Fibroblast of villous mesenchyme (primary cell): ENCODE measurements at regions not wholly inside any gene's neighbourhood (a gene's known extent, or its start where the extent isn't known, plus 50 kb on each side); places are given as distances from the start of the nearest gene placed in this dataset.
"Not testable (repeated sequence)": the region's sequence is repeated elsewhere in the genome, so short reads cannot be mapped to it uniquely, and the experiment has no call there.

ENCODE experiments used
- DNase-seq: peaks from one replicate; pipeline ENCODE4 v3.0.0-alpha.2; 2010; ENCODE audit warnings: low read depth
- H3K4me3 ChIP-seq: 2 replicates; pipeline ENCODE4 v1.5.1; 2011; ENCODE audit warnings: low read depth, mild to moderate bottlenecking, low read length
- CTCF ChIP-seq: IDR thresholded peaks from 2 replicates; pipeline ENCODE4 v1.5.1; 2012; ENCODE audit warnings: low read depth, mild to moderate bottlenecking, low read length; ENCODE audit not compliant: insufficient read depth

GRCh38 chr14:25396128-25396527 lies 346.2 kb upstream of the STXBP6 start:
- TF ChIP-seq CTCF: no peak
- H3K4me3 ChIP-seq: no peak overlapping the region
- DNase-seq: no peak

GRCh38 chr14:25394791-25395391 lies 344.9 kb upstream of the STXBP6 start:
- DNase-seq: no peak
- TF ChIP-seq CTCF: no peak

GRCh38 chr14:25394356-25394755 lies 344.4 kb upstream of the STXBP6 start:
- TF ChIP-seq CTCF: no peak
- no peak for DNase-seq
- H3K4me3 ChIP-seq: no peak overlapping the region

More at GRCh38 chr14:25394791-25395391, 344.9 kb upstream of the STXBP6 start:
- H3K4me3 ChIP-seq: no peak overlapping the region

GRCh38 chr14:25389948-25390347 lies 340.0 kb upstream of the STXBP6 start:
- no peak for DNase-seq
- no peak overlapping the region for H3K4me3 ChIP-seq
- no peak for TF ChIP-seq CTCF

GRCh38 chr14:25381498-25381897 lies 331.6 kb upstream of the STXBP6 start:
- H3K4me3 ChIP-seq: no peak overlapping the region
- TF ChIP-seq CTCF: peak; percentile 19
- DNase-seq: no peak

- H3K4me3 ChIP-seq: no peak overlapping the region
- TF ChIP-seq CTCF: no peak
- DNase-seq: no peak
These were observed 325.7 kb upstream of the STXBP6 start for GRCh38 chr14:25375639-25376038.

- no peak overlapping the region for H3K4me3 ChIP-seq
- TF ChIP-seq CTCF: no peak
- no peak for DNase-seq
These were observed 321.1 kb upstream of the STXBP6 start for GRCh38 chr14:25371068-25371467.

GRCh38 chr14:25370057-25370456 lies 320.1 kb upstream of the STXBP6 start:
- not testable (repeated sequence) for DNase-seq, H3K4me3 ChIP-seq
